ENCODE measurements at regions not wholly inside any gene's neighbourhood (a gene's known extent, or its start where the extent isn't known, plus 50 kb on each side); places are given as distances from the start of the nearest gene placed in this dataset.

- Histone ChIP-seq H2BK5ac (ENCODE audit: low read length) (no peak overlapping the region), H3K27me3 (ENCODE audit: control insufficient read depth in 3 of 3, insufficient read depth in 3 of 3, low read depth in 1 of 3, low read length in 3 of 3) (no peaks in the 10 kb centered on the region), H3K14ac (ENCODE audit: low read length) (no peak overlapping the region), H3K4me2 (ENCODE audit: insufficient read depth, low read length, poor library complexity, severe bottlenecking) (no peak overlapping the region), H3K4me3 (ENCODE audit: low read length in 2 of 2) (no peak overlapping the region), H3K9me3 (replicated peaks in 1 of 2; ENCODE audit: control insufficient read depth in 2 of 2, insufficient read depth in 1 of 2, low read depth in 1 of 2, low read length in 2 of 2) (no peaks in the 10 kb centered on the region), H3K9ac (ENCODE audit: low read depth, low read length, poor library complexity) (no peak overlapping the region), H2AFZ (ENCODE audit: low read length) (no peak overlapping the region), H2BK12ac (ENCODE audit: low read length) (no peak overlapping the region), H3K18ac (ENCODE audit: low read length) (no peak overlapping the region), H2AK5ac (ENCODE audit: low read depth, low read length) (no peak overlapping the region), H3K4ac (ENCODE audit: low read length) (no peak overlapping the region), H3K27ac (replicated peaks; ENCODE audit: low read length) (no peak overlapping the region), H4K91ac (ENCODE audit: low read depth, low read length, poor library complexity) (no peak overlapping the region), H4K8ac (ENCODE audit: low read depth, low read length) (no peak overlapping the region), H3K23ac (ENCODE audit: low read depth, low read length, poor library complexity) (no peak overlapping the region), H3K79me1 (ENCODE audit: low read depth, low read length) (no peaks in the 10 kb centered on the region), H3K4me1 (ENCODE audit: control insufficient read depth in 2 of 2, insufficient read depth in 1 of 2, low read depth in 1 of 2, low read length in 2 of 2) (peaks cover 2 to 8% of the 10 kb centered on the region in 2 donors), H2BK15ac (ENCODE audit: low read length) (no peak overlapping the region), H3K36me3 (replicated peaks in 1 of 2; ENCODE audit: control insufficient read depth in 2 of 2, insufficient read depth in 2 of 2, low read length in 2 of 2) (no peaks in the 10 kb centered on the region), H2BK120ac (ENCODE audit: low read depth, low read length) (no peak overlapping the region)
- no CpG with 5 or more reads among the region's 4 CpGs for WGBS, 2 donors (ENCODE audit: extremely low coverage in 2 of 2, insufficient read length in 2 of 2, insufficient replicate concordance in 1 of 2)
- no peak for DNase-seq (ENCODE audit: low spot score)
Measured at GRCh38 chr5:116675626-116675910, 100.9 kb upstream of the SEMA6A start.

- no CpG with 5 or more reads among the region's 6 CpGs for WGBS, 2 donors (ENCODE audit: extremely low coverage in 2 of 2, insufficient read length in 2 of 2, insufficient replicate concordance in 1 of 2)
- Histone ChIP-seq H3K27me3 (ENCODE audit: control insufficient read depth in 3 of 3, insufficient read depth in 3 of 3, low read depth in 1 of 3, low read length in 3 of 3) (no peaks in the 10 kb centered on the region), H3K23ac (ENCODE audit: low read depth, low read length, poor library complexity) (no peak overlapping the region), H2BK12ac (ENCODE audit: low read length) (no peak overlapping the region), H2AFZ (ENCODE audit: low read length) (no peak overlapping the region), H2BK15ac (ENCODE audit: low read length) (no peak overlapping the region), H3K27ac (replicated peaks; ENCODE audit: low read length) (no peak overlapping the region), H2AK5ac (ENCODE audit: low read depth, low read length) (no peak overlapping the region), H3K4me1 (ENCODE audit: control insufficient read depth in 2 of 2, insufficient read depth in 1 of 2, low read depth in 1 of 2, low read length in 2 of 2) (peaks cover 2 to 8% of the 10 kb centered on the region in 2 donors), H3K4me3 (ENCODE audit: low read length in 2 of 2) (no peak overlapping the region), H3K9ac (ENCODE audit: low read depth, low read length, poor library complexity) (no peak overlapping the region), H4K8ac (ENCODE audit: low read depth, low read length) (no peak overlapping the region), H3K36me3 (replicated peaks in 1 of 2; ENCODE audit: control insufficient read depth in 2 of 2, insufficient read depth in 2 of 2, low read length in 2 of 2) (no peaks in the 10 kb centered on the region), H4K91ac (ENCODE audit: low read depth, low read length, poor library complexity) (no peak overlapping the region), H3K4me2 (ENCODE audit: insufficient read depth, low read length, poor library complexity, severe bottlenecking) (no peak overlapping the region), H3K14ac (ENCODE audit: low read length) (no peak overlapping the region), H3K4ac (ENCODE audit: low read length) (no peak overlapping the region), H2BK5ac (ENCODE audit: low read length) (no peak overlapping the region), H2BK120ac (ENCODE audit: low read depth, low read length) (no peak overlapping the region), H3K9me3 (replicated peaks in 1 of 2; ENCODE audit: control insufficient read depth in 2 of 2, insufficient read depth in 1 of 2, low read depth in 1 of 2, low read length in 2 of 2) (no peaks in the 10 kb centered on the region), H3K18ac (ENCODE audit: low read length) (no peak overlapping the region), H3K79me1 (ENCODE audit: low read depth, low read length) (no peaks in the 10 kb centered on the region)
- DNase-seq (ENCODE audit: low spot score) = no peak
Measured at GRCh38 chr5:116674881-116675625, 100.4 kb upstream of the SEMA6A start.

GRCh38 chr5:116673453-116673852, 98.8 kb upstream of the SEMA6A start:
- Histone ChIP-seq H3K36me3 (replicated peaks in 1 of 2; ENCODE audit: control insufficient read depth in 2 of 2, insufficient read depth in 2 of 2, low read length in 2 of 2) (no peaks in the 10 kb centered on the region), H3K79me1 (ENCODE audit: low read depth, low read length) (no peaks in the 10 kb centered on the region), H2BK15ac (ENCODE audit: low read length) (no peak overlapping the region), H2AK5ac (ENCODE audit: low read depth, low read length) (no peak overlapping the region), H3K4ac (ENCODE audit: low read length) (no peak overlapping the region), H3K9ac (ENCODE audit: low read depth, low read length, poor library complexity) (no peak overlapping the region), H2AFZ (ENCODE audit: low read length) (no peak overlapping the region), H4K8ac (ENCODE audit: low read depth, low read length) (no peak overlapping the region), H3K18ac (ENCODE audit: low read length) (no peak overlapping the region), H3K9me3 (replicated peaks in 1 of 2; ENCODE audit: control insufficient read depth in 2 of 2, insufficient read depth in 1 of 2, low read depth in 1 of 2, low read length in 2 of 2) (no peaks in the 10 kb centered on the region), H2BK120ac (ENCODE audit: low read depth, low read length) (no peak overlapping the region), H3K4me1 (ENCODE audit: control insufficient read depth in 2 of 2, insufficient read depth in 1 of 2, low read depth in 1 of 2, low read length in 2 of 2) (peaks cover 2 to 8% of the 10 kb centered on the region in 2 donors), H4K91ac (ENCODE audit: low read depth, low read length, poor library complexity) (no peak overlapping the region), H3K4me3 (ENCODE audit: low read length in 2 of 2) (no peak overlapping the region), H3K23ac (ENCODE audit: low read depth, low read length, poor library complexity) (no peak overlapping the region), H3K27ac (replicated peaks; ENCODE audit: low read length) (no peak overlapping the region), H3K14ac (ENCODE audit: low read length) (no peak overlapping the region), H2BK12ac (ENCODE audit: low read length) (no peak overlapping the region), H3K27me3 (ENCODE audit: control insufficient read depth in 3 of 3, insufficient read depth in 3 of 3, low read depth in 1 of 3, low read length in 3 of 3) (no peaks in the 10 kb centered on the region), H2BK5ac (ENCODE audit: low read length) (no peak overlapping the region), H3K4me2 (ENCODE audit: insufficient read depth, low read length, poor library complexity, severe bottlenecking) (no peak overlapping the region)
- no peak for DNase-seq (ENCODE audit: low spot score)
- no CpG with 5 or more reads among the region's 2 CpGs for WGBS, 2 donors (ENCODE audit: extremely low coverage in 2 of 2, insufficient read length in 2 of 2, insufficient replicate concordance in 1 of 2)

GRCh38 chr5:116672203-116672602, 97.6 kb upstream of the SEMA6A start:
- H4K8ac ChIP-seq (ENCODE audit: low read depth, low read length) = no peak overlapping the region
- peaks cover 2 to 8% of the 10 kb centered on the region in 2 donors for H3K4me1 ChIP-seq (ENCODE audit: control insufficient read depth in 2 of 2, insufficient read depth in 1 of 2, low read depth in 1 of 2, low read length in 2 of 2)
- H3K4me3 ChIP-seq (ENCODE audit: low read length in 2 of 2) = no peak overlapping the region
- no peak overlapping the region for H3K9ac ChIP-seq (ENCODE audit: low read depth, low read length, poor library complexity)
- H3K18ac ChIP-seq (ENCODE audit: low read length) = no peak overlapping the region
- H2BK12ac ChIP-seq (ENCODE audit: low read length) = no peak overlapping the region
- H3K36me3 ChIP-seq (replicated peaks in 1 of 2; ENCODE audit: control insufficient read depth in 2 of 2, insufficient read depth in 2 of 2, low read length in 2 of 2) = no peaks in the 10 kb centered on the region
- no peak overlapping the region for H2BK5ac ChIP-seq (ENCODE audit: low read length)
- no peak overlapping the region for H3K4ac ChIP-seq (ENCODE audit: low read length)
- H2AK5ac ChIP-seq (ENCODE audit: low read depth, low read length) = no peak overlapping the region
- H2AFZ ChIP-seq (ENCODE audit: low read length) = no peak overlapping the region
- no peak overlapping the region for H3K27ac ChIP-seq (replicated peaks; ENCODE audit: low read length)
- no peak overlapping the region for H3K14ac ChIP-seq (ENCODE audit: low read length)
- H3K9me3 ChIP-seq (replicated peaks in 1 of 2; ENCODE audit: control insufficient read depth in 2 of 2, insufficient read depth in 1 of 2, low read depth in 1 of 2, low read length in 2 of 2) = no peaks in the 10 kb centered on the region
- DNase-seq (ENCODE audit: low spot score) = no peak
- H3K79me1 ChIP-seq (ENCODE audit: low read depth, low read length) = no peaks in the 10 kb centered on the region
- no peak overlapping the region for H2BK15ac ChIP-seq (ENCODE audit: low read length)
- H3K23ac ChIP-seq (ENCODE audit: low read depth, low read length, poor library complexity) = no peak overlapping the region
- H2BK120ac ChIP-seq (ENCODE audit: low read depth, low read length) = no peak overlapping the region
- no peak overlapping the region for H4K91ac ChIP-seq (ENCODE audit: low read depth, low read length, poor library complexity)
- H3K27me3 ChIP-seq (ENCODE audit: control insufficient read depth in 3 of 3, insufficient read depth in 3 of 3, low read depth in 1 of 3, low read length in 3 of 3) = no peaks in the 10 kb centered on the region
- no peak overlapping the region for H3K4me2 ChIP-seq (ENCODE audit: insufficient read depth, low read length, poor library complexity, severe bottlenecking)

Data from neuronal stem cell (in vitro differentiated cells).